Keratinocyte (primary cell): ENCODE measurements at regions not wholly inside any gene's neighbourhood (a gene's known extent, or its start where the extent isn't known, plus 50 kb on each side); places are given as distances from the start of the nearest gene placed in this dataset.

Experiments
- DNase-seq: peaks from one replicate; pipeline ENCODE4 v3.0.0-alpha.2; 2011; ENCODE audit warnings: low read depth, missing footprints, low spot score
- FAIRE-seq: peaks from 2 replicates; lab custom pipeline; 2011; peaks lifted over from hg19 to GRCh38; lab: Jason Lieb, UNC
- H2AFZ ChIP-seq: 2 replicates; pipeline ENCODE4 v1.6.0; 2012; ENCODE audit warnings: low read length, control low read depth, inconsistent platforms; ENCODE audit not compliant: control insufficient read depth
- H3K27ac ChIP-seq: 2 replicates; pipeline ENCODE4 v1.5.1; 2011; ENCODE audit warnings: low read length; ENCODE audit not compliant: control insufficient read depth, insufficient read depth
- H3K27me3 ChIP-seq: 3 replicates; pipeline ENCODE4 v1.6.0; 2011; ENCODE audit warnings: low read length; ENCODE audit not compliant: control insufficient read depth, insufficient read depth; ENCODE audit errors: extremely low read depth
- H3K36me3 ChIP-seq, 2 experiments: 2 replicates in 1 of 2; 3 replicates in 1 of 2; pipeline ENCODE4 v1.5.1; 2011; ENCODE audit warnings: low read length in 2 of 2, mild to moderate bottlenecking in 1 of 2; ENCODE audit not compliant: control insufficient read depth in 2 of 2, insufficient read depth in 2 of 2; ENCODE audit errors: extremely low read depth in 1 of 2
- H3K4me1 ChIP-seq: 3 replicates; pipeline ENCODE4 v1.5.1; 2011; ENCODE audit warnings: low read length; ENCODE audit not compliant: control insufficient read depth, insufficient read depth; ENCODE audit errors: extremely low read depth
- H3K4me2 ChIP-seq: 3 replicates; pipeline ENCODE4 v1.6.0; 2011; ENCODE audit warnings: low read depth, low read length; ENCODE audit not compliant: control insufficient read depth, insufficient read depth; ENCODE audit errors: extremely low read depth
- H3K4me3 ChIP-seq, 3 experiments: fragments of 200-600 bp in 1 of 3; sonication (generic) in 1 of 3; 2 replicates in 2 of 3; 3 replicates in 1 of 3; pipeline ENCODE4 v1.5.1; 2011 to 2016; ENCODE audit warnings: low read length in 3 of 3, mild to moderate bottlenecking in 3 of 3, control low read depth in 2 of 3, inconsistent platforms in 1 of 3, low read depth in 1 of 3, mixed read lengths in 1 of 3, mixed run types in 1 of 3, moderate library complexity in 1 of 3; ENCODE audit not compliant: control insufficient read depth in 2 of 3, insufficient read depth in 2 of 3; ENCODE audit errors: extremely low read depth in 1 of 3
- H3K79me2 ChIP-seq: 2 replicates; pipeline ENCODE4 v1.6.0; 2012; ENCODE audit warnings: low read length; ENCODE audit not compliant: control insufficient read depth, insufficient read depth
- H3K9ac ChIP-seq: 3 replicates; pipeline ENCODE4 v1.6.0; 2011; ENCODE audit warnings: low read length; ENCODE audit not compliant: control insufficient read depth, insufficient read depth; ENCODE audit errors: extremely low read depth
- H3K9me1 ChIP-seq: 3 replicates; pipeline ENCODE4 v1.6.0; 2011; ENCODE audit warnings: low read length; ENCODE audit not compliant: control insufficient read depth, insufficient read depth; ENCODE audit errors: extremely low read depth
- H3K9me3 ChIP-seq: 2 replicates; pipeline ENCODE4 v1.5.1; 2012; ENCODE audit warnings: low read depth, low read length; ENCODE audit not compliant: control insufficient read depth
- H4K20me1 ChIP-seq: 3 replicates; pipeline ENCODE4 v1.6.0; 2011; ENCODE audit warnings: low read length; ENCODE audit not compliant: control insufficient read depth, insufficient read depth; ENCODE audit errors: extremely low read depth
- EZH2 ChIP-seq: IDR thresholded peaks from one replicate; pipeline ENCODE4 v1.6.1; 2012; ENCODE audit warnings: inconsistent platforms, mild to moderate bottlenecking, low read length, moderate library complexity
- dilution Hi-C: fragments of 300-500 bp; cut with MboI; formaldehyde crosslinking; loops from one replicate; pipeline ENCODE4 v1.7.0; 2020; ENCODE audit warnings: low sequenced_read_pairs; ENCODE audit not compliant: extremely low pct_ligation_motif_present
- TF ChIP-seq, protein P1 (sequence below), 3 experiments: IDR thresholded peaks in 1 of 3; conservative IDR thresholded peaks in 1 of 3; optimal IDR thresholded peaks in 1 of 3; 2 replicates in 2 of 3; 3 replicates in 1 of 3; pipeline versions ENCODE3 to v1.5.1; 2011; ENCODE audit warnings: low read length in 3 of 3, mild to moderate bottlenecking in 3 of 3, moderate library complexity in 2 of 3, control low read depth in 1 of 3, inconsistent platforms in 1 of 3; ENCODE audit not compliant: insufficient read depth in 2 of 3; ENCODE audit errors: extremely low read depth in 1 of 3

- H3K4me2 ChIP-seq = no peak overlapping the region
- no peaks in the 10 kb centered on the region for H3K9me1 ChIP-seq
- no peak overlapping the region for H3K4me3 ChIP-seq
- H2AFZ ChIP-seq = no peak overlapping the region
- no peaks in the 10 kb centered on the region for H3K27me3 ChIP-seq
- no peaks in the 10 kb centered on the region for H3K9me3 ChIP-seq
- dilution Hi-C loops = no loop called here
- H3K4me1 ChIP-seq = no peaks in the 10 kb centered on the region
- FAIRE-seq = no peak
- TF ChIP-seq, protein P1, sequence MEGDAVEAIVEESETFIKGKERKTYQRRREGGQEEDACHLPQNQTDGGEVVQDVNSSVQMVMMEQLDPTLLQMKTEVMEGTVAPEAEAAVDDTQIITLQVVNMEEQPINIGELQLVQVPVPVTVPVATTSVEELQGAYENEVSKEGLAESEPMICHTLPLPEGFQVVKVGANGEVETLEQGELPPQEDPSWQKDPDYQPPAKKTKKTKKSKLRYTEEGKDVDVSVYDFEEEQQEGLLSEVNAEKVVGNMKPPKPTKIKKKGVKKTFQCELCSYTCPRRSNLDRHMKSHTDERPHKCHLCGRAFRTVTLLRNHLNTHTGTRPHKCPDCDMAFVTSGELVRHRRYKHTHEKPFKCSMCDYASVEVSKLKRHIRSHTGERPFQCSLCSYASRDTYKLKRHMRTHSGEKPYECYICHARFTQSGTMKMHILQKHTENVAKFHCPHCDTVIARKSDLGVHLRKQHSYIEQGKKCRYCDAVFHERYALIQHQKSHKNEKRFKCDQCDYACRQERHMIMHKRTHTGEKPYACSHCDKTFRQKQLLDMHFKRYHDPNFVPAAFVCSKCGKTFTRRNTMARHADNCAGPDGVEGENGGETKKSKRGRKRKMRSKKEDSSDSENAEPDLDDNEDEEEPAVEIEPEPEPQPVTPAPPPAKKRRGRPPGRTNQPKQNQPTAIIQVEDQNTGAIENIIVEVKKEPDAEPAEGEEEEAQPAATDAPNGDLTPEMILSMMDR (optimal IDR thresholded peaks at IDR 0.05 in 1 of 3, IDR thresholded peaks at IDR 0.05 in 1 of 3, conservative IDR thresholded peaks at IDR 0.05 in 1 of 3; ENCODE audit: extremely low read depth in 1 of 3, insufficient read depth in 2 of 3, low read length in 3 of 3) = no peak
- no peak for TF ChIP-seq EZH2
- no peak overlapping the region for H3K27ac ChIP-seq
- H3K36me3 ChIP-seq = no peaks in the 10 kb centered on the region
- no peaks in the 10 kb centered on the region for H4K20me1 ChIP-seq
- no peaks in the 10 kb centered on the region for H3K79me2 ChIP-seq
- no peak for DNase-seq
- H3K9ac ChIP-seq = no peak overlapping the region
Observed at GRCh38 chrX:42229533-42229932, 306.2 kb upstream of the CASK start.

DNA sequence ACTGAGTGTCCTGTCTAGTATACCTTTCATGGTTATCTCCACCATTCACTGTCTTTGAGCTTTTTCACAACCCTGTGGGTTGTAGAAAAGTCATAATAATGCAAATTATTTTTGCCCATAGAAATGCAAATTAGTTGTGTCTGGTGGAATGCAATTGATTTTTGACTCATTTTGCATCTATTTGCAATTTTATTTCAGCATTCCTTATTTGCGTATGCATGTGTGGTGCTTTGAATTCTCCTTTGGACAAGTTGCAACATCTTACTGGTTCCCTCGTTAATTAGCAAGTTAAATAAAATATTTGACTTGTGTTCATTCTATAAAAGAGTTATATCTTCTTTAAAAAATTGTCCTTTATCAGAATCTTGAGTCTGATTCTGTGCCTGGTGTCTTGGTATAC lies 297.3 kb upstream of the CASK start:
- no peaks in the 10 kb centered on the region for H4K20me1 ChIP-seq
- H3K4me3 ChIP-seq = no peak overlapping the region
- no peaks in the 10 kb centered on the region for H3K9me1 ChIP-seq
- dilution Hi-C loops = no loop called here
- no peaks in the 10 kb centered on the region for H3K9me3 ChIP-seq
- TF ChIP-seq, protein P1 (optimal IDR thresholded peaks at IDR 0.05 in 1 of 3, IDR thresholded peaks at IDR 0.05 in 1 of 3, conservative IDR thresholded peaks at IDR 0.05 in 1 of 3; ENCODE audit: extremely low read depth in 1 of 3, insufficient read depth in 2 of 3, low read length in 3 of 3) = no peak
- no peak for TF ChIP-seq EZH2
- no peak overlapping the region for H2AFZ ChIP-seq
- no peaks in the 10 kb centered on the region for H3K36me3 ChIP-seq
- no peaks in the 10 kb centered on the region for H3K79me2 ChIP-seq
- H3K9ac ChIP-seq = no peak overlapping the region
- H3K27ac ChIP-seq = no peak overlapping the region
- H3K4me1 ChIP-seq = no peaks in the 10 kb centered on the region
- DNase-seq = no peak
- H3K27me3 ChIP-seq = no peaks in the 10 kb centered on the region
- FAIRE-seq = no peak
- no peak overlapping the region for H3K4me2 ChIP-seq
